AG09309 (cell line): ENCODE measurements at regions not wholly inside any gene's neighbourhood (a gene's known extent, or its start where the extent isn't known, plus 50 kb on each side); places are given as distances from the start of the nearest gene placed in this dataset.
"Not testable (repeated sequence)": the region's sequence is repeated elsewhere in the genome, so short reads cannot be mapped to it uniquely, and the experiment has no call there.

ENCODE experiments used
- DNase-seq: peaks from one replicate; pipeline ENCODE4 v3.0.0-alpha.2; 2010; ENCODE audit warnings: low read depth
- H3K4me3 ChIP-seq: 2 replicates; pipeline ENCODE4 v1.5.1; 2011; ENCODE audit warnings: mild to moderate bottlenecking, low read depth, low read length, moderate library complexity; ENCODE audit not compliant: control insufficient read depth
- TF ChIP-seq, protein P1 (sequence below): IDR thresholded peaks from 2 replicates; pipeline ENCODE4 v1.5.1; 2011; ENCODE audit warnings: mild to moderate bottlenecking, low read depth, low read length, inconsistent platforms; ENCODE audit not compliant: insufficient read depth, control insufficient read depth; ENCODE audit errors: missing control alignments

- DNase-seq = no peak
- no peak overlapping the region for H3K4me3 ChIP-seq
- TF ChIP-seq, protein P1, sequence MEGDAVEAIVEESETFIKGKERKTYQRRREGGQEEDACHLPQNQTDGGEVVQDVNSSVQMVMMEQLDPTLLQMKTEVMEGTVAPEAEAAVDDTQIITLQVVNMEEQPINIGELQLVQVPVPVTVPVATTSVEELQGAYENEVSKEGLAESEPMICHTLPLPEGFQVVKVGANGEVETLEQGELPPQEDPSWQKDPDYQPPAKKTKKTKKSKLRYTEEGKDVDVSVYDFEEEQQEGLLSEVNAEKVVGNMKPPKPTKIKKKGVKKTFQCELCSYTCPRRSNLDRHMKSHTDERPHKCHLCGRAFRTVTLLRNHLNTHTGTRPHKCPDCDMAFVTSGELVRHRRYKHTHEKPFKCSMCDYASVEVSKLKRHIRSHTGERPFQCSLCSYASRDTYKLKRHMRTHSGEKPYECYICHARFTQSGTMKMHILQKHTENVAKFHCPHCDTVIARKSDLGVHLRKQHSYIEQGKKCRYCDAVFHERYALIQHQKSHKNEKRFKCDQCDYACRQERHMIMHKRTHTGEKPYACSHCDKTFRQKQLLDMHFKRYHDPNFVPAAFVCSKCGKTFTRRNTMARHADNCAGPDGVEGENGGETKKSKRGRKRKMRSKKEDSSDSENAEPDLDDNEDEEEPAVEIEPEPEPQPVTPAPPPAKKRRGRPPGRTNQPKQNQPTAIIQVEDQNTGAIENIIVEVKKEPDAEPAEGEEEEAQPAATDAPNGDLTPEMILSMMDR = no peak
Measured at GRCh38 chr5:154543380-154543779, 65.4 kb upstream of the HAND1 start.

GRCh38 chr5:154542581-154542980, 64.6 kb upstream of the HAND1 start:
- TF ChIP-seq, protein P1 = no peak
- H3K4me3 ChIP-seq = no peak overlapping the region
- no peak for DNase-seq

DNA sequence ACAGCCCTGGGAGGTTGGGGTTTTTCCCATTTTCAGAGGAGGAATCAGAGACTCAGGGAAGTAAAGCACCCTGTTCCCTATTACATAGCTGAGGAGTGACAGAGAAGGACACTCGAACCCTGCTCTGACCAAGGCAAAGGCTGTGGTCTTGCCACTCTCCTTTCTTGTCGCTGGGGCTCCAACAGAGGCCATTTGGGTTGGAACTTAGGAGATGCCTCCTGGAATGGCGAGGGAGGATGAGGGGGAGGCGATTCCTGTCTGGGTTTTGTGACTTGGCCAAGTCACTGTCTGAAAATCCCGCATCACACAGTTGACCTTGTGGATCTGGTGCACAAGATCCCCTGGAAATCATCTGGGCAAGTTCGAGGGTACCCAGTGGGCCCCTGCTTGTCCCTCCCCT, 64.0 kb upstream of the HAND1 start:
- DNase-seq = no peak
- TF ChIP-seq, protein P1 = no peak
- no peak overlapping the region for H3K4me3 ChIP-seq

DNA sequence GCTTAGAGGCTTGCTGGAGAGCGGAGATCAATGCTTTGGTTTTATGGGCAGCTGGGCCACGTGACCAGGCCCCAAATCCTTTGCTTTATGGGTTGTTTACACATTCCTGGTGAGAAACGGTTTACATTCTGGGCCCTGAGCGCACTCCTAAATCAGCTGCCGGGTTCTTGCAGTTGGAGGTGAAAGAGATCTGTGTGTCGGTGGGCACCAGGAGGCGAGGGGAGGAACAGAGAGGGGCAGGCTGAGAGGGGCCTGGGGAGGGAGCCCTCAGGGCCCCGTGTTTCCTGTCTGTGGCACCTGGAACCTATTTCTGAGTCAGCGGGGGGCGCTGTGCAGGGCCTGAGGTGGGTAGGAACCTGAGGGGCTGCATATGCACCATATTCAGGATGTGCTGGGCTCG, 63.5 kb upstream of the HAND1 start:
- TF ChIP-seq, protein P1 = no peak
- no peak overlapping the region for H3K4me3 ChIP-seq
- no peak for DNase-seq

- TF ChIP-seq, protein P1 = no peak
- no peak for DNase-seq
- no peak overlapping the region for H3K4me3 ChIP-seq
Measured at GRCh38 chr5:154540600-154540999, 62.6 kb upstream of the HAND1 start.

DNA sequence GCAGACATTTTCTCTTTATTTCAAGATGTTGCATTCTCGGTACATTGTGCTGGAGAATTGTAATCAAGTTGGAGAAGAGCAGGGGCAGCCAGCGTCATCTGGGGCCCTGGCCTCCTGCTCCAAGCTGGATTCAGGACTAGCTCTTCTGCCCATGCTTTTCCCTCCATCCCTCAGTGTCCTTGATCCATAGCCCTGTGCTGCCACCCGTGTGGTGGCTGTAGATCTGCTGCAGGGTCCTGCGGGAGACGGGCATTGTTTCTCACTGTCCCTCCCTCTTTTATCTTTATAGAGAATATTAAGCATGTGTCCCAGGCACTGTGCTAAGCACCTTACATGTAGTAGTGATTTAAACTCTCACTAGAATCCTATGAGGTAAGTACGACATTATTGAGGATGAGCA, 60.5 kb upstream of the HAND1 start:
- no peak for DNase-seq
- no peak overlapping the region for H3K4me3 ChIP-seq
- TF ChIP-seq, protein P1 = no peak

DNA sequence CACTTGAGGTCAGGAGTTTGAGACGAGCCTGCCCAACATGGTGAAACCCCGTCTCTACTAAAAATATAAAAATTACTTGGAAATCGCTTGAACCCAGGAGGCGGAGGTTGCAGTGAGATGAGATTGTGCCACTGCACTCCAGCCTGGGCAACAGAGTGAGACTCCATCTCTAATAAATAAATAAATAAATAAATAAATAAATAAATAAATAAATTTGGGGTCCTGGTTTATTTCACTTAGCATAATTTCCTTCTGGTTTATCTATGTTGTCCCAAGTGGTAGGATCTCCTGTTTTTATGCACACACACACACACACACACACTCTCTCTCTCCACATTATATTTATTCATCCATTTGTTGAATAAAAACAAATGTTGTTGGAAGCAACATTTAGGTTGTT, 58.4 kb upstream of the HAND1 start:
- not testable (repeated sequence) for DNase-seq, H3K4me3 ChIP-seq
